Sigmoid colon (tissue), 3 donors: ENCODE measurements at regions not wholly inside any gene's neighbourhood (a gene's known extent, or its start where the extent isn't known, plus 50 kb on each side); places are given as distances from the start of the nearest gene placed in this dataset.

Experiments used
- POLR2A ChIP-seq, 2 donors: fragments of 450-650 bp; IDR thresholded peaks; one replicate each; pipeline ENCODE4 v1.6.1; 2016; ENCODE audit warnings: antibody characterized with exemption in 2 of 2, mild to moderate bottlenecking in 2 of 2, moderate library complexity in 2 of 2
- TF ChIP-seq, protein P1 (sequence below), 4 experiments: fragments of 450-650 bp in 3 of 4; fragments of 200-600 bp in 1 of 4; IDR thresholded peaks; one replicate each; pipeline ENCODE4 v1.5.1; 2016 to 2019; ENCODE audit warnings: antibody characterized with exemption in 4 of 4, mild to moderate bottlenecking in 3 of 4, moderate library complexity in 2 of 4

DNA sequence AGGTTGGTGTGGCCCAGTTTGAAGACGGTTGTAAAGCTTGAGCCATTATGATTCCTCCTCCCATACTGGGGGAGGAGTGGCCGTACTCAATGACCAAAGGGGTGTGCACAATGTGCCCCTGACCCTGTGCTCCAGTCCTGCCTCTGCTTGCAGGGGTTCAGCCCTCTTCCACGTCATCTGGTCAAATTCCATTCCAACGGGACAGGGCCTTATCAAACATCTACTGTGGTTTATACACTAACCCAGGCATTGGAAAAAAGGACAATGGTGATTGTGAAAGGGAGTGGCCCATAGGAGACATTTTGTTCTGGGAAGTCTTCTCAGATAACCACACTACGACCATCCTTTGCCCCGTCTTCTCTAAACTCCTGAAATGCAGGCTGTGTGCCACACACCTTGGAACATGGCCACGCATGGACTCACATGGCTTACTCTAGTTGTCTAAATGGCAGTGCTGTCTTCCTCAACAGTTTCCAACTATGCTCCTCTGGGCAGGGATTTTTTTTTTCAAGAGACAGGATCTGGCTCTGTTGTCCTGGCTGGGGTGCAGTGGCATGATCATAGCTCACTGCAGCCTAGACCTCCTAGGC is 103.0 kb downstream of the JCAD start:
- TF ChIP-seq, protein P1, sequence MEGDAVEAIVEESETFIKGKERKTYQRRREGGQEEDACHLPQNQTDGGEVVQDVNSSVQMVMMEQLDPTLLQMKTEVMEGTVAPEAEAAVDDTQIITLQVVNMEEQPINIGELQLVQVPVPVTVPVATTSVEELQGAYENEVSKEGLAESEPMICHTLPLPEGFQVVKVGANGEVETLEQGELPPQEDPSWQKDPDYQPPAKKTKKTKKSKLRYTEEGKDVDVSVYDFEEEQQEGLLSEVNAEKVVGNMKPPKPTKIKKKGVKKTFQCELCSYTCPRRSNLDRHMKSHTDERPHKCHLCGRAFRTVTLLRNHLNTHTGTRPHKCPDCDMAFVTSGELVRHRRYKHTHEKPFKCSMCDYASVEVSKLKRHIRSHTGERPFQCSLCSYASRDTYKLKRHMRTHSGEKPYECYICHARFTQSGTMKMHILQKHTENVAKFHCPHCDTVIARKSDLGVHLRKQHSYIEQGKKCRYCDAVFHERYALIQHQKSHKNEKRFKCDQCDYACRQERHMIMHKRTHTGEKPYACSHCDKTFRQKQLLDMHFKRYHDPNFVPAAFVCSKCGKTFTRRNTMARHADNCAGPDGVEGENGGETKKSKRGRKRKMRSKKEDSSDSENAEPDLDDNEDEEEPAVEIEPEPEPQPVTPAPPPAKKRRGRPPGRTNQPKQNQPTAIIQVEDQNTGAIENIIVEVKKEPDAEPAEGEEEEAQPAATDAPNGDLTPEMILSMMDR (IDR thresholded peaks at IDR 0.05) = no peak
- TF ChIP-seq POLR2A (IDR thresholded peaks at IDR 0.05) = no peak
